Loucy (cell line): ENCODE measurements at regions not wholly inside any gene's neighbourhood (a gene's known extent, or its start where the extent isn't known, plus 50 kb on each side); places are given as distances from the start of the nearest gene placed in this dataset.

Experiments
- EZH2phosphoT487 ChIP-seq: fragments of 200-600 bp; IDR thresholded peaks from 2 replicates; pipeline ENCODE4 v1.6.1; 2018; ENCODE audit warnings: antibody characterized with exemption, mild to moderate bottlenecking, moderate library complexity, borderline replicate concordance
- TF ChIP-seq, protein P1 (sequence below): fragments of 200-600 bp; sonication (generic); conservative IDR thresholded peaks from 2 replicates; pipeline ENCODE4 v1.5.1; 2014; ENCODE audit warnings: mild to moderate bottlenecking, antibody characterized with exemption, low read length

DNA sequence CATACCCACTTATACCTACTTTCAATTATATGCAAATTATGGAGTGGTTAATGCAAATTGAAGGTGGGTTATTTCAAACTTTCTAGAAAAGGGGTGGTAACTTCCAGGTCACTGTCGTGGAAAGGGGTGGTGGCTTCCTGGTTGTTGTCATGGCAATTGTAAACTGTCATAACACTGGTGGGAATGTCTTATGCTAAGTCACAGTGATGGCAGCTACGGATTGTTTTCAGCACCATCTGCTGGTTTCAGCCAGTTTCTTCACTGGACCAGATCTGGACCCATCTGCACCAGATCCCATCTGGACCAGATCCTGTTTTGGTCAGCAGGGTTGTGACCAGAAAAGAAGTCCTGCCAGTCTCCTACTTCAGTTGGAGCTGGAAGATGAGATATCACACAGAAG, 1469.3 kb downstream of the AACS start:
- TF ChIP-seq, protein P1, sequence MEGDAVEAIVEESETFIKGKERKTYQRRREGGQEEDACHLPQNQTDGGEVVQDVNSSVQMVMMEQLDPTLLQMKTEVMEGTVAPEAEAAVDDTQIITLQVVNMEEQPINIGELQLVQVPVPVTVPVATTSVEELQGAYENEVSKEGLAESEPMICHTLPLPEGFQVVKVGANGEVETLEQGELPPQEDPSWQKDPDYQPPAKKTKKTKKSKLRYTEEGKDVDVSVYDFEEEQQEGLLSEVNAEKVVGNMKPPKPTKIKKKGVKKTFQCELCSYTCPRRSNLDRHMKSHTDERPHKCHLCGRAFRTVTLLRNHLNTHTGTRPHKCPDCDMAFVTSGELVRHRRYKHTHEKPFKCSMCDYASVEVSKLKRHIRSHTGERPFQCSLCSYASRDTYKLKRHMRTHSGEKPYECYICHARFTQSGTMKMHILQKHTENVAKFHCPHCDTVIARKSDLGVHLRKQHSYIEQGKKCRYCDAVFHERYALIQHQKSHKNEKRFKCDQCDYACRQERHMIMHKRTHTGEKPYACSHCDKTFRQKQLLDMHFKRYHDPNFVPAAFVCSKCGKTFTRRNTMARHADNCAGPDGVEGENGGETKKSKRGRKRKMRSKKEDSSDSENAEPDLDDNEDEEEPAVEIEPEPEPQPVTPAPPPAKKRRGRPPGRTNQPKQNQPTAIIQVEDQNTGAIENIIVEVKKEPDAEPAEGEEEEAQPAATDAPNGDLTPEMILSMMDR = no peak
- TF ChIP-seq EZH2phosphoT487 = no peak
